ENCODE measurements at regions not wholly inside any gene's neighbourhood (a gene's known extent, or its start where the extent isn't known, plus 50 kb on each side); places are given as distances from the start of the nearest gene placed in this dataset.

DNA sequence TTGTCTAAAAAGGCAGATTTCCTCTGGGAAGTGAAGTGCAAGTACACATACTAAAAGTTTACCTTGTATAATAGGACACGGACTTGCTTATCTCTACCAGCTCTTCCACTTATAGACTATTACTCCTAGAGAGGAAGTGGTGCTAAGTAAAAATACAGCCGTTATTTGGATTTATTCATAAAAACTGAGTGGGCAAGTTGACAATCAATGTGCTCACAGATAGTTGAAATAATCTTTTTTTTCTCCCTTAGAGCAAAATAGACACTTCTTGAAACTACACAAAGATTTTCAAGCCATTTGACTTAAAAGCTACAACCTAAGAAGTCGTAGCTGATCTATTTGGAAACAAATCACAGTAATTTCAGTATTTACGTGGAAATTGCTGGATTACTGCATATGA is 2584.7 kb upstream of the PCDH20 start:
- ATAC-seq, result no peak
- TF ChIP-seq ZC3H10 (CRISPR knock-in tag; IDR thresholded peaks at IDR 0.05), result no peak
- no peak for TF ChIP-seq ZNF565 (CRISPR knock-in tag; conservative IDR thresholded peaks at IDR 0.05; ENCODE audit: low read depth)
- TF ChIP-seq, protein P1, sequence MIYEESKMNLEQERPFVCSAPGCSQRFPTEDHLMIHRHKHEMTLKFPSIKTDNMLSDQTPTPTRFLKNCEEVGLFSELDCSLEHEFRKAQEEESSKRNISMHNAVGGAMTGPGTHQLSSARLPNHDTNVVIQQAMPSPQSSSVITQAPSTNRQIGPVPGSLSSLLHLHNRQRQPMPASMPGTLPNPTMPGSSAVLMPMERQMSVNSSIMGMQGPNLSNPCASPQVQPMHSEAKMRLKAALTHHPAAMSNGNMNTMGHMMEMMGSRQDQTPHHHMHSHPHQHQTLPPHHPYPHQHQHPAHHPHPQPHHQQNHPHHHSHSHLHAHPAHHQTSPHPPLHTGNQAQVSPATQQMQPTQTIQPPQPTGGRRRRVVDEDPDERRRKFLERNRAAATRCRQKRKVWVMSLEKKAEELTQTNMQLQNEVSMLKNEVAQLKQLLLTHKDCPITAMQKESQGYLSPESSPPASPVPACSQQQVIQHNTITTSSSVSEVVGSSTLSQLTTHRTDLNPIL (CRISPR knock-in tag; IDR thresholded peaks at IDR 0.05; ENCODE audit: low read depth), result no peak

DNA sequence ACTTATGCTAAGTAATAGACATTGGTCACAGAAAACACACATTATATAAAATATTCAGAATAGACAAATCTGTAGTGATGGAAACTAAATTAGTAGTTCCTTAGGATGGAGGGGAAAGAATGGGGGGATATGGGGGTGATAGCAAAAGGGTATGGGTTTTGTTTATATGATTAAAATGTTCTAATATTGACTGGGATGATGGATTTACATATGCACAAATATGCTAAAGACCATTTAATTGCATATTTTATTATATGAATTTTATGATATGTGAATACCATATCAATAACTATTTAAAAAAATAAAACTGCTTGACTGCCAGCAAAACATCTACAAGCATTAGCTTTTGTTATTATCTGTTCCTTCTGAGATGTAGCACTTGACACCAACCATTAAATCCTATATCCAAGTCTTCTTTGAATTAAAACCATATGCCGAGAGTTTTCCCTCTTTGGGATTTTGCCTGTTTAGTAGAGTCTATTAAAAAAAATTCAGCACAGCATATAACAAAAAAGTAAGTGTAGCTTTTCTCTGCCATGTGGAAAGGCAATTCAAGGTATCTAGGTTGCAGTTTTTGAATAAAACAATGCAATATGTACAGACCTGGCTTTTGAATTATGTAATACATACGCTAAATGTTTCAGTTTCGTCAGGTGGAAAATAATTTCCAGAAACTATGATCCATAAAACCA is 2584.1 kb upstream of the PCDH20 start:
- TF ChIP-seq TOX (CRISPR knock-in tag; IDR thresholded peaks at IDR 0.05; ENCODE audit: borderline replicate concordance) (no peak), SNAI2 (CRISPR knock-in tag; IDR thresholded peaks at IDR 0.05) (no peak)
- no peak for ATAC-seq

DNA sequence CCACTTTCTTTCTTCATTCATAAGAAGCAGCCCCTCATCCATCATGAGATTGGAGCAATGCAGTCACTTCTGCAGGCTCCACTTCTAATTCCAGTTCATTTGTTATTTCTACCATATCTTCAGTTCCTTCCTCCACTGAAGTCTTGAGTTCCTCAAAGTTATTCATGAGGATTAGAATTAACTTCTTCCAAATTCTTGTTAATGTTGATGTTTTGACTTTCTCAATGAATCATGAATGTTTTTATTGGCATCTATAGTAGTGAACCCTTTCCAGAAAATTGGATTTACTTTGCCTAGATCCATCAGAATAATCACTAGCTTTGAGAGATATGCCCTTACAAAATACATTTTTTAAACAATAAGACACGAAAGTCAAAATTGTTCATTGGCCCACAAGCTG is 2567.7 kb upstream of the PCDH20 start:
- no peak for ATAC-seq
- TF ChIP-seq, protein P2, sequence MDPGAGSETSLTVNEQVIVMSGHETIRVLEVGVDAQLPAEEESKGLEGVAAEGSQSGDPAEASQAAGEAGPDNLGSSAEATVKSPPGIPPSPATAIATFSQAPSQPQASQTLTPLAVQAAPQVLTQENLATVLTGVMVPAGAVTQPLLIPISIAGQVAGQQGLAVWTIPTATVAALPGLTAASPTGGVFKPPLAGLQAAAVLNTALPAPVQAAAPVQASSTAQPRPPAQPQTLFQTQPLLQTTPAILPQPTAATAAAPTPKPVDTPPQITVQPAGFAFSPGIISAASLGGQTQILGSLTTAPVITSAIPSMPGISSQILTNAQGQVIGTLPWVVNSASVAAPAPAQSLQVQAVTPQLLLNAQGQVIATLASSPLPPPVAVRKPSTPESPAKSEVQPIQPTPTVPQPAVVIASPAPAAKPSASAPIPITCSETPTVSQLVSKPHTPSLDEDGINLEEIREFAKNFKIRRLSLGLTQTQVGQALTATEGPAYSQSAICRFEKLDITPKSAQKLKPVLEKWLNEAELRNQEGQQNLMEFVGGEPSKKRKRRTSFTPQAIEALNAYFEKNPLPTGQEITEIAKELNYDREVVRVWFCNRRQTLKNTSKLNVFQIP (CRISPR knock-in tag; IDR thresholded peaks at IDR 0.05; ENCODE audit: borderline replicate concordance, low read depth), result no peak
- TF ChIP-seq PPARA (CRISPR knock-in tag; IDR thresholded peaks at IDR 0.05; ENCODE audit: borderline replicate concordance), result no peak
- no peak for TF ChIP-seq SNAI2 (CRISPR knock-in tag; IDR thresholded peaks at IDR 0.05)
- TF ChIP-seq ZNF70 (CRISPR knock-in tag; IDR thresholded peaks at IDR 0.05), result no peak
- no peak for TF ChIP-seq ZNF8 (CRISPR knock-in tag; IDR thresholded peaks at IDR 0.05)
- TF ChIP-seq, protein P1 (CRISPR knock-in tag; IDR thresholded peaks at IDR 0.05; ENCODE audit: low read depth), result no peak
- no peak for TF ChIP-seq ZNF565 (CRISPR knock-in tag; conservative IDR thresholded peaks at IDR 0.05; ENCODE audit: low read depth)
- TF ChIP-seq ARNTL (CRISPR knock-in tag; IDR thresholded peaks at IDR 0.05; ENCODE audit: borderline replicate concordance, low read depth), result no peak
- TF ChIP-seq GLIS3 (CRISPR knock-in tag; IDR thresholded peaks at IDR 0.05), result no peak
- TF ChIP-seq ESRRG (CRISPR knock-in tag; IDR thresholded peaks at IDR 0.05), result no peak
- no peak for TF ChIP-seq TCF4 (CRISPR knock-in tag; IDR thresholded peaks at IDR 0.05; ENCODE audit: borderline replicate concordance)
- TF ChIP-seq OSR1 (CRISPR knock-in tag; IDR thresholded peaks at IDR 0.05), result no peak

DNA sequence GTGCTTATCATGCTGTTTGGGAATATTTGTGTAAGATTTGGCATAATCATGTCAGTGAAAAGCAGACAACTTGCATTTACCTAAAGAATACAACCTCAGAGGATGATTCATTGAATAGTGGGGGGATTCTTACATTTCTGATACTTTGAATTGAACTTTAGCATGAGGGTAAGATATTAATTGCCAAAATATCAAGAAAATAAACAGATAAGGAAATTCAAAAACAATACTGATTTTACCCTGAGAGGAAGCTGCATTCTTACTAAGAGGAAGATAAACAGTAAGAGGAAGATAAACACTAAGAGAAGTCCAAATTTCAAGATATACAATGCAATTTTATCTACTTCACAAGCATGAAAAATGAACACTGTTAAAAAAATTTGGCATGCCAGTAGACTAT is 2564.3 kb upstream of the PCDH20 start:
- no peak for ATAC-seq
- TF ChIP-seq ARNTL (CRISPR knock-in tag; IDR thresholded peaks at IDR 0.05; ENCODE audit: borderline replicate concordance, low read depth) (no peak), ZNF565 (CRISPR knock-in tag; conservative IDR thresholded peaks at IDR 0.05; ENCODE audit: low read depth) (no peak), TCF4 (CRISPR knock-in tag; IDR thresholded peaks at IDR 0.05; ENCODE audit: borderline replicate concordance) (no peak), ZFP3 (CRISPR knock-in tag; IDR thresholded peaks at IDR 0.05) (no peak), GLIS3 (CRISPR knock-in tag; IDR thresholded peaks at IDR 0.05) (no peak), ESRRG (CRISPR knock-in tag; IDR thresholded peaks at IDR 0.05) (no peak), PPARA (CRISPR knock-in tag; IDR thresholded peaks at IDR 0.05; ENCODE audit: borderline replicate concordance) (no peak), SNAI2 (CRISPR knock-in tag; IDR thresholded peaks at IDR 0.05) (no peak), OSR1 (CRISPR knock-in tag; IDR thresholded peaks at IDR 0.05) (no peak), RARB (CRISPR knock-in tag; IDR thresholded peaks at IDR 0.05) (no peak), ZFP30 (CRISPR knock-in tag; IDR thresholded peaks at IDR 0.05) (no peak), ZNF8 (CRISPR knock-in tag; IDR thresholded peaks at IDR 0.05) (no peak), TOX (CRISPR knock-in tag; IDR thresholded peaks at IDR 0.05; ENCODE audit: borderline replicate concordance) (no peak), ISL1 (CRISPR knock-in tag; IDR thresholded peaks at IDR 0.05) (no peak)
- TF ChIP-seq, protein P3, sequence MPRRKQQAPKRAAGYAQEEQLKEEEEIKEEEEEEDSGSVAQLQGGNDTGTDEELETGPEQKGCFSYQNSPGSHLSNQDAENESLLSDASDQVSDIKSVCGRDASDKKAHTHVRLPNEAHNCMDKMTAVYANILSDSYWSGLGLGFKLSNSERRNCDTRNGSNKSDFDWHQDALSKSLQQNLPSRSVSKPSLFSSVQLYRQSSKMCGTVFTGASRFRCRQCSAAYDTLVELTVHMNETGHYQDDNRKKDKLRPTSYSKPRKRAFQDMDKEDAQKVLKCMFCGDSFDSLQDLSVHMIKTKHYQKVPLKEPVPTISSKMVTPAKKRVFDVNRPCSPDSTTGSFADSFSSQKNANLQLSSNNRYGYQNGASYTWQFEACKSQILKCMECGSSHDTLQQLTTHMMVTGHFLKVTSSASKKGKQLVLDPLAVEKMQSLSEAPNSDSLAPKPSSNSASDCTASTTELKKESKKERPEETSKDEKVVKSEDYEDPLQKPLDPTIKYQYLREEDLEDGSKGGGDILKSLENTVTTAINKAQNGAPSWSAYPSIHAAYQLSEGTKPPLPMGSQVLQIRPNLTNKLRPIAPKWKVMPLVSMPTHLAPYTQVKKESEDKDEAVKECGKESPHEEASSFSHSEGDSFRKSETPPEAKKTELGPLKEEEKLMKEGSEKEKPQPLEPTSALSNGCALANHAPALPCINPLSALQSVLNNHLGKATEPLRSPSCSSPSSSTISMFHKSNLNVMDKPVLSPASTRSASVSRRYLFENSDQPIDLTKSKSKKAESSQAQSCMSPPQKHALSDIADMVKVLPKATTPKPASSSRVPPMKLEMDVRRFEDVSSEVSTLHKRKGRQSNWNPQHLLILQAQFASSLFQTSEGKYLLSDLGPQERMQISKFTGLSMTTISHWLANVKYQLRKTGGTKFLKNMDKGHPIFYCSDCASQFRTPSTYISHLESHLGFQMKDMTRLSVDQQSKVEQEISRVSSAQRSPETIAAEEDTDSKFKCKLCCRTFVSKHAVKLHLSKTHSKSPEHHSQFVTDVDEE (CRISPR knock-in tag; IDR thresholded peaks at IDR 0.05), result no peak
- TF ChIP-seq, protein P4, sequence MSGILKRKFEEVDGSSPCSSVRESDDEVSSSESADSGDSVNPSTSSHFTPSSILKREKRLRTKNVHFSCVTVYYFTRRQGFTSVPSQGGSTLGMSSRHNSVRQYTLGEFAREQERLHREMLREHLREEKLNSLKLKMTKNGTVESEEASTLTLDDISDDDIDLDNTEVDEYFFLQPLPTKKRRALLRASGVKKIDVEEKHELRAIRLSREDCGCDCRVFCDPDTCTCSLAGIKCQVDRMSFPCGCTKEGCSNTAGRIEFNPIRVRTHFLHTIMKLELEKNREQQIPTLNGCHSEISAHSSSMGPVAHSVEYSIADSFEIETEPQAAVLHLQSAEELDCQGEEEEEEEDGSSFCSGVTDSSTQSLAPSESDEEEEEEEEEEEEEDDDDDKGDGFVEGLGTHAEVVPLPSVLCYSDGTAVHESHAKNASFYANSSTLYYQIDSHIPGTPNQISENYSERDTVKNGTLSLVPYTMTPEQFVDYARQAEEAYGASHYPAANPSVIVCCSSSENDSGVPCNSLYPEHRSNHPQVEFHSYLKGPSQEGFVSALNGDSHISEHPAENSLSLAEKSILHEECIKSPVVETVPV (CRISPR knock-in tag; IDR thresholded peaks at IDR 0.05), result no peak
- TF ChIP-seq, protein P5, sequence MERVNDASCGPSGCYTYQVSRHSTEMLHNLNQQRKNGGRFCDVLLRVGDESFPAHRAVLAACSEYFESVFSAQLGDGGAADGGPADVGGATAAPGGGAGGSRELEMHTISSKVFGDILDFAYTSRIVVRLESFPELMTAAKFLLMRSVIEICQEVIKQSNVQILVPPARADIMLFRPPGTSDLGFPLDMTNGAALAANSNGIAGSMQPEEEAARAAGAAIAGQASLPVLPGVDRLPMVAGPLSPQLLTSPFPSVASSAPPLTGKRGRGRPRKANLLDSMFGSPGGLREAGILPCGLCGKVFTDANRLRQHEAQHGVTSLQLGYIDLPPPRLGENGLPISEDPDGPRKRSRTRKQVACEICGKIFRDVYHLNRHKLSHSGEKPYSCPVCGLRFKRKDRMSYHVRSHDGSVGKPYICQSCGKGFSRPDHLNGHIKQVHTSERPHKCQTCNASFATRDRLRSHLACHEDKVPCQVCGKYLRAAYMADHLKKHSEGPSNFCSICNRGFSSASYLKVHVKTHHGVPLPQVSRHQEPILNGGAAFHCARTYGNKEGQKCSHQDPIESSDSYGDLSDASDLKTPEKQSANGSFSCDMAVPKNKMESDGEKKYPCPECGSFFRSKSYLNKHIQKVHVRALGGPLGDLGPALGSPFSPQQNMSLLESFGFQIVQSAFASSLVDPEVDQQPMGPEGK (CRISPR knock-in tag; IDR thresholded peaks at IDR 0.05; ENCODE audit: borderline replicate concordance), result no peak
